OCI-M2 (cell line): ENCODE measurements at regions not wholly inside any gene's neighbourhood (a gene's known extent, or its start where the extent isn't known, plus 50 kb on each side); places are given as distances from the start of the nearest gene placed in this dataset.
"Not testable (repeated sequence)": the region's sequence is repeated elsewhere in the genome, so short reads cannot be mapped to it uniquely, and the experiment has no call there.

ENCODE experiments used
- DNase-seq: peaks from one replicate; lab custom pipeline; 2025; ENCODE audit not compliant: unreplicated experiment; lab: John Stamatoyannopoulos, UW

- no peak for DNase-seq
These were observed 975.5 kb downstream of the OLFM4 start for GRCh38 chr13:54004026-54004699.

GRCh38 chr13:54016542-54016941, 987.9 kb downstream of the OLFM4 start:
- no peak for DNase-seq

GRCh38 chr13:54018485-54018884, 989.9 kb downstream of the OLFM4 start:
- no peak for DNase-seq

- no peak for DNase-seq
These were observed 1000.6 kb downstream of the OLFM4 start for GRCh38 chr13:54029226-54029625.

- DNase-seq: no peak
These were observed 1001.1 kb downstream of the OLFM4 start for GRCh38 chr13:54029720-54030119.

GRCh38 chr13:54033323-54033861, 1004.8 kb downstream of the OLFM4 start:
- no peak for DNase-seq

GRCh38 chr13:54034047-54034446, 1005.4 kb downstream of the OLFM4 start:
- DNase-seq: no peak

GRCh38 chr13:54057416-54057815, 1028.8 kb downstream of the OLFM4 start:
- not testable (repeated sequence) for DNase-seq

- not testable (repeated sequence) for DNase-seq
These were observed 1041.3 kb downstream of the OLFM4 start for GRCh38 chr13:54069958-54070357.

GRCh38 chr13:54077569-54077968, 1049.0 kb downstream of the OLFM4 start:
- DNase-seq: no peak

- DNase-seq: no peak
These were observed 1049.8 kb downstream of the OLFM4 start for GRCh38 chr13:54078271-54078870.

- not testable (repeated sequence) for DNase-seq
These were observed 1053.7 kb downstream of the OLFM4 start for GRCh38 chr13:54082309-54082708.

GRCh38 chr13:54091884-54092283, 1063.3 kb downstream of the OLFM4 start:
- no peak for DNase-seq

- no peak for DNase-seq
These were observed 1064.1 kb downstream of the OLFM4 start for GRCh38 chr13:54092686-54093085.

- DNase-seq: no peak
These were observed 1082.0 kb downstream of the OLFM4 start for GRCh38 chr13:54110597-54110996.

- no peak for DNase-seq
These were observed 1096.1 kb downstream of the OLFM4 start for GRCh38 chr13:54124700-54125099.

GRCh38 chr13:54130931-54131330, 1102.3 kb downstream of the OLFM4 start:
- DNase-seq: not testable (repeated sequence)

- DNase-seq: not testable (repeated sequence)
These were observed 1102.8 kb downstream of the OLFM4 start for GRCh38 chr13:54131433-54131832.

- DNase-seq: not testable (repeated sequence)
These were observed 1103.5 kb downstream of the OLFM4 start for GRCh38 chr13:54132127-54132526.

- DNase-seq: not testable (repeated sequence)
These were observed 1104.1 kb downstream of the OLFM4 start for GRCh38 chr13:54132720-54133119.

GRCh38 chr13:54133746-54134145, 1105.1 kb downstream of the OLFM4 start:
- no peak for DNase-seq

GRCh38 chr13:54144828-54145227, 1116.2 kb downstream of the OLFM4 start:
- no peak for DNase-seq
